WTC11 (cell line): ENCODE measurements at regions not wholly inside any gene's neighbourhood (a gene's known extent, or its start where the extent isn't known, plus 50 kb on each side); places are given as distances from the start of the nearest gene placed in this dataset.
"Not testable (repeated sequence)": the region's sequence is repeated elsewhere in the genome, so short reads cannot be mapped to it uniquely, and the experiment has no call there.

Source experiments
- ATAC-seq: fragments of 200-7000 bp; cut with Tn5 transposase; 2 replicates; pipeline ENCODE4 v1.10.0; 2021; ENCODE audit warnings: mild to moderate bottlenecking, moderate library complexity
- CTCF ChIA-PET: fragments of 300-600 bp; sonication (Branson Sonifier 250); formaldehyde crosslinking; loops from one replicate; lab custom pipeline; 2021; ENCODE audit warnings: antibody characterized with exemption; lab: Charles Lee
- POLR2A ChIA-PET: fragments of 350-600 bp; sonication (Branson Sonifier 250); formaldehyde crosslinking; loops from one replicate; lab custom pipeline; 2021; ENCODE audit warnings: antibody characterized with exemption; lab: Charles Lee
- DNase-seq: peaks from one replicate; pipeline ENCODE4 v3.0.0; 2021; ENCODE audit warnings: low spot score
- H3K27ac Mint-ChIP-seq: 2 replicates; pipeline ENCODE4 v1.8.0; 2021; ENCODE audit warnings: mixed read lengths
- H3K27me3 Mint-ChIP-seq: 2 replicates; pipeline ENCODE4 v1.8.0; 2021; ENCODE audit warnings: low read depth, mild to moderate bottlenecking, moderate library complexity, mixed read lengths
- H3K36me3 Mint-ChIP-seq: 2 replicates; pipeline ENCODE4 v1.8.0; 2021; ENCODE audit warnings: mixed read lengths
- H3K4me1 Mint-ChIP-seq: 2 replicates; pipeline ENCODE4 v1.8.0; 2022; ENCODE audit warnings: mixed read lengths
- H3K4me3 Mint-ChIP-seq: 2 replicates; pipeline ENCODE4 v1.8.0; 2021; ENCODE audit warnings: mild to moderate bottlenecking, moderate library complexity, mixed read lengths
- H3K9me3 Mint-ChIP-seq: 2 replicates; pipeline ENCODE4 v1.8.0; 2021; ENCODE audit warnings: mixed read lengths
- CREB1 ChIP-seq: sonication (generic); formaldehyde crosslinking; IDR thresholded peaks from 2 replicates; pipeline ENCODE4 v1.8.0; 2023; ENCODE audit warnings: mild to moderate bottlenecking, missing genetic modification reagents
- CREM ChIP-seq: sonication (generic); formaldehyde crosslinking; IDR thresholded peaks from 2 replicates; pipeline ENCODE4 v1.8.1; 2022; ENCODE audit warnings: mild to moderate bottlenecking, missing genetic modification reagents, moderate library complexity
- ELF4 ChIP-seq: sonication (generic); formaldehyde crosslinking; IDR thresholded peaks from 2 replicates; pipeline ENCODE4 v1.8.1; 2022; ENCODE audit warnings: low read depth, mild to moderate bottlenecking, moderate library complexity, missing genetic modification reagents
- GABPB1 ChIP-seq: sonication (generic); formaldehyde crosslinking; IDR thresholded peaks from 2 replicates; pipeline ENCODE4 v1.8.1; 2023; ENCODE audit warnings: mild to moderate bottlenecking, missing genetic modification reagents
- IRF2 ChIP-seq: sonication (generic); formaldehyde crosslinking; IDR thresholded peaks from 2 replicates; pipeline ENCODE4 v1.8.0; 2022; ENCODE audit warnings: low read depth, missing genetic modification reagents, borderline replicate concordance
- KAT7 ChIP-seq: sonication (generic); formaldehyde crosslinking; IDR thresholded peaks from 2 replicates; pipeline ENCODE4 v1.8.1; 2023; ENCODE audit warnings: missing genetic modification reagents, mild to moderate bottlenecking, borderline replicate concordance
- MLX ChIP-seq: sonication (generic); formaldehyde crosslinking; IDR thresholded peaks from 2 replicates; pipeline ENCODE4 v1.8.1; 2023; ENCODE audit warnings: mild to moderate bottlenecking, missing genetic modification reagents, moderate library complexity
- NFATC4 ChIP-seq: fragments of 250-450 bp; sonication (Bioruptor Pico); IDR thresholded peaks from 2 replicates; pipeline ENCODE4 v1.9.0; 2021; ENCODE audit warnings: mild to moderate bottlenecking
- PRRX2 ChIP-seq: fragments of 250-450 bp; sonication (Bioruptor Pico); IDR thresholded peaks from 2 replicates; pipeline ENCODE4 v1.8.0; 2021; ENCODE audit warnings: mild to moderate bottlenecking
- RORB ChIP-seq: fragments of 250-450 bp; sonication (Bioruptor Pico); IDR thresholded peaks from 2 replicates; pipeline ENCODE4 v1.9.0; 2021; ENCODE audit warnings: mild to moderate bottlenecking
- SP1 ChIP-seq: sonication (generic); formaldehyde crosslinking; conservative IDR thresholded peaks from 2 replicates; pipeline ENCODE4 v1.8.1; 2022; ENCODE audit warnings: missing genetic modification reagents
- STAT6 ChIP-seq: sonication (generic); formaldehyde crosslinking; conservative IDR thresholded peaks from 2 replicates; pipeline ENCODE4 v1.8.1; 2023; ENCODE audit warnings: mild to moderate bottlenecking, low read depth, missing genetic modification reagents, moderate library complexity
- TEAD1 ChIP-seq: sonication (generic); formaldehyde crosslinking; IDR thresholded peaks from 2 replicates; pipeline ENCODE4 v1.8.0; 2022; ENCODE audit warnings: mild to moderate bottlenecking, missing genetic modification reagents
- TEAD4 ChIP-seq: sonication (generic); formaldehyde crosslinking; IDR thresholded peaks from 2 replicates; pipeline ENCODE4 v1.8.0; 2022; ENCODE audit warnings: mild to moderate bottlenecking, missing genetic modification reagents
- ZBTB21 ChIP-seq: sonication (generic); formaldehyde crosslinking; IDR thresholded peaks from 2 replicates; pipeline ENCODE4 v1.8.1; 2023; ENCODE audit warnings: mild to moderate bottlenecking, missing genetic modification reagents, borderline replicate concordance
- ZNF121 ChIP-seq: sonication (generic); formaldehyde crosslinking; IDR thresholded peaks from 2 replicates; pipeline ENCODE4 v1.8.0; 2023; ENCODE audit warnings: missing genetic modification reagents
- TF ChIP-seq, protein P1 (sequence below): sonication (generic); formaldehyde crosslinking; IDR thresholded peaks from 2 replicates; pipeline ENCODE4 v1.8.1; 2023; ENCODE audit warnings: mild to moderate bottlenecking, missing genetic modification reagents
- TF ChIP-seq, protein P2 (sequence below): fragments of 250-450 bp; sonication (Bioruptor Pico); IDR thresholded peaks from 2 replicates; pipeline ENCODE4 v1.8.0; 2021; ENCODE audit warnings: mild to moderate bottlenecking
- TF ChIP-seq, protein P3 (sequence below): fragments of 250-450 bp; sonication (Bioruptor Pico); IDR thresholded peaks from 2 replicates; pipeline ENCODE4 v1.9.0; 2021; ENCODE audit warnings: mild to moderate bottlenecking, borderline replicate concordance
- TF ChIP-seq, protein P4 (sequence below): sonication (generic); formaldehyde crosslinking; IDR thresholded peaks from 2 replicates; pipeline ENCODE4 v1.8.1; 2023; ENCODE audit warnings: mild to moderate bottlenecking, missing genetic modification reagents, moderate library complexity

DNA sequence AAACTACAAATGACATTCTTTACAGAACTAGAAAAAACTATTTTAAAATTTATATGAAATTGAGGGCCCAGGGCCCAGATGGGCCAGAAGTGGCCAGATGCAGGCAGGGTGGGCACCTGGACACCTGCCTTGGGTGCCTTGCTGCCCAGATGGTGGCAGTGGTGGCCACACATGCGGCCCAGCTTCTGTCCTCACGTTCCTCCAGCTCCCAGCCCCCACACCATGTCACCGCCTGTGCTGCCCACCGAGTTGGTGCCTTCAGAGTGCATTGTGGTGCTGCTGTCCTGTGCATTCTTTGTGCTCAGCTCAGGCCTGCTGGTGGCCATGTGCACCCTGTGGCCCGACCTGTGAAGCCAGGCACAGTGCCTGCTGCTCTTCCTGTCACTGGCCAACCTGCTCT, 216.8 kb upstream of the CXADR start:
- H3K27ac Mint-ChIP-seq = no peak overlapping the region
- no peaks in the 10 kb centered on the region for H3K4me1 Mint-ChIP-seq
- peaks cover 76% of the 10 kb centered on the region for H3K9me3 Mint-ChIP-seq
- DNase-seq = no peak
- peaks cover 46% of the 10 kb centered on the region for H3K36me3 Mint-ChIP-seq
- TF ChIP-seq GABPB1 (CRISPR knock-in tag) (no peak), PRRX2 (CRISPR knock-in tag) (no peak), KAT7 (CRISPR knock-in tag) (no peak), TEAD4 (CRISPR knock-in tag) (no peak), CREB1 (CRISPR knock-in tag) (no peak), IRF2 (CRISPR knock-in tag) (no peak), ELF4 (CRISPR knock-in tag) (no peak), ZBTB21 (no peak), ZNF121 (no peak), MLX (CRISPR knock-in tag) (no peak), TEAD1 (CRISPR knock-in tag) (no peak)
- TF ChIP-seq, protein P1, sequence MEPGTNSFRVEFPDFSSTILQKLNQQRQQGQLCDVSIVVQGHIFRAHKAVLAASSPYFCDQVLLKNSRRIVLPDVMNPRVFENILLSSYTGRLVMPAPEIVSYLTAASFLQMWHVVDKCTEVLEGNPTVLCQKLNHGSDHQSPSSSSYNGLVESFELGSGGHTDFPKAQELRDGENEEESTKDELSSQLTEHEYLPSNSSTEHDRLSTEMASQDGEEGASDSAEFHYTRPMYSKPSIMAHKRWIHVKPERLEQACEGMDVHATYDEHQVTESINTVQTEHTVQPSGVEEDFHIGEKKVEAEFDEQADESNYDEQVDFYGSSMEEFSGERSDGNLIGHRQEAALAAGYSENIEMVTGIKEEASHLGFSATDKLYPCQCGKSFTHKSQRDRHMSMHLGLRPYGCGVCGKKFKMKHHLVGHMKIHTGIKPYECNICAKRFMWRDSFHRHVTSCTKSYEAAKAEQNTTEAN (CRISPR knock-in tag) = no peak
- TF ChIP-seq, protein P2, sequence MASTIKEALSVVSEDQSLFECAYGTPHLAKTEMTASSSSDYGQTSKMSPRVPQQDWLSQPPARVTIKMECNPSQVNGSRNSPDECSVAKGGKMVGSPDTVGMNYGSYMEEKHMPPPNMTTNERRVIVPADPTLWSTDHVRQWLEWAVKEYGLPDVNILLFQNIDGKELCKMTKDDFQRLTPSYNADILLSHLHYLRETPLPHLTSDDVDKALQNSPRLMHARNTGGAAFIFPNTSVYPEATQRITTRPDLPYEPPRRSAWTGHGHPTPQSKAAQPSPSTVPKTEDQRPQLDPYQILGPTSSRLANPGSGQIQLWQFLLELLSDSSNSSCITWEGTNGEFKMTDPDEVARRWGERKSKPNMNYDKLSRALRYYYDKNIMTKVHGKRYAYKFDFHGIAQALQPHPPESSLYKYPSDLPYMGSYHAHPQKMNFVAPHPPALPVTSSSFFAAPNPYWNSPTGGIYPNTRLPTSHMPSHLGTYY (CRISPR knock-in tag) = no peak
- TF ChIP-seq, all 79 proteins: peak for 0
- POLR2A ChIA-PET = no interaction called here
- Mint-ChIP-seq H3K27me3 (no peaks in the 10 kb centered on the region; the same call in 1 of the 2 replicates), H3K4me3 (no peak overlapping the region)
- no peak for ATAC-seq
- CTCF ChIA-PET = no interaction called here

DNA sequence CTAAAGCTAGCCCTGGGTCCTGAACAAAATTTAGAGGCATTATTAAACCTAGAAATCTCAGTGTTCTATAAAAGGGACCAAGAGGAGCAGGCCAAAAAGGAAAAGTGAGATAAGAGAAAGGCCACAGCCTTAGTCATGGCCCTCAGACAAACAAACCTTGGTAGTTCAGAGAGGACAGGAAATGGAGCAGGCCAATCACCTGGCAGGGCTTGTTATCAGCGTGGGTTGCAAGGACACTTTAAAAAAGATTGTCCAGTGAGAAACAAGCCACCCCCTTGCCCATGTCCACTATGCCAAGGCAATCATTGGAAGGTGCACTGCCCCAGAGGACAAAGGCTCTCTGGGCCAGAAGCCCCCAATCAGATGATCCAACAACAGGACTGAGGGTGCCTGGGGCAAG, 213.3 kb upstream of the CXADR start:
- H3K27ac Mint-ChIP-seq, ATAC-seq, CTCF ChIA-PET: not testable (repeated sequence)

GRCh38 chr21:17327715-17328114, 185.1 kb upstream of the CXADR start:
- H3K4me1 Mint-ChIP-seq, H3K4me3 Mint-ChIP-seq, H3K27ac Mint-ChIP-seq, H3K27me3 Mint-ChIP-seq, POLR2A ChIA-PET, ATAC-seq, CTCF ChIA-PET: not testable (repeated sequence)
- Mint-ChIP-seq H3K9me3 (peaks cover 33% of the 10 kb centered on the region), H3K36me3 (peaks cover 11% of the 10 kb centered on the region)
- DNase-seq = peak; percentile 18

More for the DNA sequence above, 213.3 kb upstream of the CXADR start:
- H3K36me3 Mint-ChIP-seq = peaks cover 31% of the 10 kb centered on the region
- H3K4me1 Mint-ChIP-seq, DNase-seq, POLR2A ChIA-PET, H3K27me3 Mint-ChIP-seq, H3K4me3 Mint-ChIP-seq: not testable (repeated sequence)
- H3K9me3 Mint-ChIP-seq = peaks cover 59% of the 10 kb centered on the region

DNA sequence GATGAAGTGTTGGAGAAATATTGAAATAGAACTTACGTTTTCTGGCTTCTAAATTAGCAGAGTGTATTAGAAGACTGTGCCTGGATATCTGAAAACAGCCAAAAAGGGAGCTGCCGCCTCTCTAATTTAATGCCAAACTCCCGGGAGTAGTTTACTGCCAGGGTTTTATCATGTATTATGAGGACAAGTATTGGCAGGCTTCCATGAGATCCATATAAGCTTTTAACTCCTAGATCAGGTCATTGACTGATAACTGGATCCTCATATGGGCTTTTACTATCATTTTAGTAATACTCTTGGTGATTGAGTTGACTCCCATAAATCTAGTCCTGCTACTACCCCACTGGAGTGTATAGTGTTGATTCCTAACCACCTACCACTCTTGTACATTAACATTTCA, 178.4 kb upstream of the CXADR start:
- H3K36me3 Mint-ChIP-seq = no peaks in the 10 kb centered on the region
- ChIA-PET CTCF (no interaction called here), POLR2A (no interaction called here)
- no peak for ATAC-seq
- no peaks in the 10 kb centered on the region for H3K9me3 Mint-ChIP-seq
- no peak overlapping the region for H3K27ac Mint-ChIP-seq
- DNase-seq = no peak
- H3K4me3 Mint-ChIP-seq = no peak overlapping the region
- no peaks in the 10 kb centered on the region for H3K27me3 Mint-ChIP-seq
- H3K4me1 Mint-ChIP-seq = no peaks in the 10 kb centered on the region
- TF ChIP-seq CREM (CRISPR knock-in tag) (no peak), SP1 (CRISPR knock-in tag) (no peak), NFATC4 (no peak), KAT7 (CRISPR knock-in tag) (no peak), RORB (CRISPR knock-in tag) (no peak), STAT6 (CRISPR knock-in tag) (no peak)
- TF ChIP-seq, protein P3, sequence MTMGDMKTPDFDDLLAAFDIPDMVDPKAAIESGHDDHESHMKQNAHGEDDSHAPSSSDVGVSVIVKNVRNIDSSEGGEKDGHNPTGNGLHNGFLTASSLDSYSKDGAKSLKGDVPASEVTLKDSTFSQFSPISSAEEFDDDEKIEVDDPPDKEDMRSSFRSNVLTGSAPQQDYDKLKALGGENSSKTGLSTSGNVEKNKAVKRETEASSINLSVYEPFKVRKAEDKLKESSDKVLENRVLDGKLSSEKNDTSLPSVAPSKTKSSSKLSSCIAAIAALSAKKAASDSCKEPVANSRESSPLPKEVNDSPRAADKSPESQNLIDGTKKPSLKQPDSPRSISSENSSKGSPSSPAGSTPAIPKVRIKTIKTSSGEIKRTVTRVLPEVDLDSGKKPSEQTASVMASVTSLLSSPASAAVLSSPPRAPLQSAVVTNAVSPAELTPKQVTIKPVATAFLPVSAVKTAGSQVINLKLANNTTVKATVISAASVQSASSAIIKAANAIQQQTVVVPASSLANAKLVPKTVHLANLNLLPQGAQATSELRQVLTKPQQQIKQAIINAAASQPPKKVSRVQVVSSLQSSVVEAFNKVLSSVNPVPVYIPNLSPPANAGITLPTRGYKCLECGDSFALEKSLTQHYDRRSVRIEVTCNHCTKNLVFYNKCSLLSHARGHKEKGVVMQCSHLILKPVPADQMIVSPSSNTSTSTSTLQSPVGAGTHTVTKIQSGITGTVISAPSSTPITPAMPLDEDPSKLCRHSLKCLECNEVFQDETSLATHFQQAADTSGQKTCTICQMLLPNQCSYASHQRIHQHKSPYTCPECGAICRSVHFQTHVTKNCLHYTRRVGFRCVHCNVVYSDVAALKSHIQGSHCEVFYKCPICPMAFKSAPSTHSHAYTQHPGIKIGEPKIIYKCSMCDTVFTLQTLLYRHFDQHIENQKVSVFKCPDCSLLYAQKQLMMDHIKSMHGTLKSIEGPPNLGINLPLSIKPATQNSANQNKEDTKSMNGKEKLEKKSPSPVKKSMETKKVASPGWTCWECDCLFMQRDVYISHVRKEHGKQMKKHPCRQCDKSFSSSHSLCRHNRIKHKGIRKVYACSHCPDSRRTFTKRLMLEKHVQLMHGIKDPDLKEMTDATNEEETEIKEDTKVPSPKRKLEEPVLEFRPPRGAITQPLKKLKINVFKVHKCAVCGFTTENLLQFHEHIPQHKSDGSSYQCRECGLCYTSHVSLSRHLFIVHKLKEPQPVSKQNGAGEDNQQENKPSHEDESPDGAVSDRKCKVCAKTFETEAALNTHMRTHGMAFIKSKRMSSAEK (CRISPR knock-in tag) = no peak
- TF ChIP-seq, protein P4, sequence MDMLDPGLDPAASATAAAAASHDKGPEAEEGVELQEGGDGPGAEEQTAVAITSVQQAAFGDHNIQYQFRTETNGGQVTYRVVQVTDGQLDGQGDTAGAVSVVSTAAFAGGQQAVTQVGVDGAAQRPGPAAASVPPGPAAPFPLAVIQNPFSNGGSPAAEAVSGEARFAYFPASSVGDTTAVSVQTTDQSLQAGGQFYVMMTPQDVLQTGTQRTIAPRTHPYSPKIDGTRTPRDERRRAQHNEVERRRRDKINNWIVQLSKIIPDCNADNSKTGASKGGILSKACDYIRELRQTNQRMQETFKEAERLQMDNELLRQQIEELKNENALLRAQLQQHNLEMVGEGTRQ (CRISPR knock-in tag) = no peak
